Left ventricle myocardium inferior (tissue), 1 donor: ENCODE measurements at regions not wholly inside any gene's neighbourhood (a gene's known extent, or its start where the extent isn't known, plus 50 kb on each side); places are given as distances from the start of the nearest gene placed in this dataset.

Experiments
- DNase-seq: peaks from one replicate; pipeline ENCODE4 v3.0.0-alpha.2; 2020
- H3K27ac ChIP-seq: fragments of 200-600 bp; replicated peaks from 2 replicates; pipeline ENCODE4 v1.8.0; 2021
- H3K27me3 ChIP-seq: fragments of 200-600 bp; 2 replicates; pipeline ENCODE4 v1.8.0; 2021; ENCODE audit warnings: low read depth
- H3K36me3 ChIP-seq: fragments of 200-600 bp; 2 replicates; pipeline ENCODE4 v1.8.0; 2021
- H3K4me1 ChIP-seq: fragments of 200-600 bp; 2 replicates; pipeline ENCODE4 v1.8.0; 2021
- H3K4me3 ChIP-seq: fragments of 200-600 bp; 2 replicates; pipeline ENCODE4 v1.8.0; 2021; ENCODE audit warnings: mild to moderate bottlenecking, moderate library complexity
- H3K9me3 ChIP-seq: fragments of 200-600 bp; replicated peaks from 2 replicates; pipeline ENCODE4 v1.8.0; 2021
- CTCF ChIP-seq: fragments of 200-600 bp; IDR thresholded peaks from 2 replicates; pipeline ENCODE4 v1.8.0; 2021; ENCODE audit warnings: antibody characterized with exemption, mild to moderate bottlenecking, borderline replicate concordance
- intact Hi-C: fragments of 100-400 bp; cut with micrococcal nuclease; formaldehyde crosslinking; loops from one replicate; pipeline ENCODE4 v1.11.0; 2022
- donor health status: DM: no; HTN: yes; CAD: no; lungs with severe emphysema.

GRCh38 chr18:47606526-47606925 lies 323.9 kb downstream of the SMAD2 start:
- no peak for TF ChIP-seq CTCF
- H3K4me1 ChIP-seq, result no peaks in the 10 kb centered on the region
- intact Hi-C loops, result no loop called here

GRCh38 chr18:47605093-47605492 lies 325.4 kb downstream of the SMAD2 start:
- Histone ChIP-seq H3K27me3 (peaks cover 22% of the 10 kb centered on the region), H3K36me3 (no peaks in the 10 kb centered on the region), H3K27ac (no peak overlapping the region), H3K4me3 (no peak overlapping the region), H3K4me1 (no peaks in the 10 kb centered on the region), H3K9me3 (no peaks in the 10 kb centered on the region)
- DNase-seq, result no peak
- intact Hi-C loops, result no loop called here
- no peak for TF ChIP-seq CTCF

More at GRCh38 chr18:47606526-47606925, 323.9 kb downstream of the SMAD2 start:
- Histone ChIP-seq H3K27ac (no peak overlapping the region), H3K4me3 (no peak overlapping the region), H3K36me3 (no peaks in the 10 kb centered on the region), H3K27me3 (peaks cover 28% of the 10 kb centered on the region), H3K9me3 (peaks cover 11% of the 10 kb centered on the region)
- no peak for DNase-seq

GRCh38 chr18:47604021-47604420 lies 326.4 kb downstream of the SMAD2 start:
- Histone ChIP-seq H3K27me3 (peaks cover 17% of the 10 kb centered on the region), H3K27ac (no peak overlapping the region), H3K9me3 (no peaks in the 10 kb centered on the region), H3K36me3 (no peaks in the 10 kb centered on the region), H3K4me3 (no peak overlapping the region), H3K4me1 (no peaks in the 10 kb centered on the region)
- TF ChIP-seq CTCF, result no peak
- intact Hi-C loops, result no loop called here
- DNase-seq, result no peak

GRCh38 chr18:47603158-47603557 lies 327.3 kb downstream of the SMAD2 start:
- no peaks in the 10 kb centered on the region for H3K9me3 ChIP-seq
- no peak for DNase-seq
- H3K4me1 ChIP-seq, result no peaks in the 10 kb centered on the region
- no peak overlapping the region for H3K27ac ChIP-seq
- no peak for TF ChIP-seq CTCF
- no peak overlapping the region for H3K4me3 ChIP-seq
- H3K36me3 ChIP-seq, result no peaks in the 10 kb centered on the region
- intact Hi-C loops, result no loop called here
- peaks cover 16% of the 10 kb centered on the region for H3K27me3 ChIP-seq

GRCh38 chr18:47602273-47602897 lies 328.1 kb downstream of the SMAD2 start:
- no peak overlapping the region for H3K4me3 ChIP-seq
- peaks cover 23% of the 10 kb centered on the region for H3K27me3 ChIP-seq
- H3K4me1 ChIP-seq, result no peaks in the 10 kb centered on the region
- no peaks in the 10 kb centered on the region for H3K36me3 ChIP-seq
- DNase-seq, result no peak
- TF ChIP-seq CTCF, result no peak
- H3K27ac ChIP-seq, result no peak overlapping the region
- no peaks in the 10 kb centered on the region for H3K9me3 ChIP-seq
- intact Hi-C loops, result no loop called here
